ENCODE measurements at regions not wholly inside any gene's neighbourhood (a gene's known extent, or its start where the extent isn't known, plus 50 kb on each side); places are given as distances from the start of the nearest gene placed in this dataset.

GRCh38 chr14:87725318-87725717, 267.7 kb downstream of the GALC start:
- H3K4me1 ChIP-seq (ENCODE audit: insufficient read depth, low read length), result no peaks in the 10 kb centered on the region
- H3K9me3 ChIP-seq (ENCODE audit: low read depth, low read length), result no peaks in the 10 kb centered on the region
- no peaks in the 10 kb centered on the region for H3K27me3 ChIP-seq (ENCODE audit: insufficient read depth, low read length)
- no peak overlapping the region for H3K4me3 ChIP-seq (ENCODE audit: low read length)

GRCh38 chr14:87712396-87713090, 280.4 kb downstream of the GALC start:
- H3K27me3 ChIP-seq (ENCODE audit: insufficient read depth, low read length), result no peaks in the 10 kb centered on the region
- H3K4me3 ChIP-seq (ENCODE audit: low read length), result no peak overlapping the region
- H3K9me3 ChIP-seq (ENCODE audit: low read depth, low read length), result no peaks in the 10 kb centered on the region
- H3K4me1 ChIP-seq (ENCODE audit: insufficient read depth, low read length), result no peaks in the 10 kb centered on the region

DNA sequence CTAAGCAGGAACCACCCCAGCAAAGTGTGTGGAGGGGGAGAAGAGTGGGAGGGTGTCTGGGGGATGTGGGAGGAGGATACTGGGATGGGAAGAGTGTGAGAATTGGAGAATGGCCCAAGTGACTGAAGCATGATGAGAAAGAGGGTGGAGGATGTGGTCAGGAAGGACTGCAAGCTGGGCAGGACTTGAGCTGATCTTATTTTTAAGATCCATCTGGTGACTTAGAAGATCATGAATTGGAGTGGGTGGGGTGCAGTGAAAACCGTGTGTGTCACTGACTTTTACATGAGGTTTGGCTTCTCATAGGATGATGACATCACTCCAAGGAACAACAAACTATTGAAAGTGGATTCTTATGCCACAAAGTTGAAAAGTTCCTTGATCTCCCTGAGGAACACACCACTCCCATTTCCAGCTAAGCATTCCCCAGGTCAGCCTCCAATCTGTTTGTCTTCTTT, 287.5 kb downstream of the GALC start:
- Histone ChIP-seq H3K9me3 (ENCODE audit: low read depth, low read length) (no peaks in the 10 kb centered on the region), H3K4me3 (ENCODE audit: low read length) (no peak overlapping the region), H3K27me3 (ENCODE audit: insufficient read depth, low read length) (no peaks in the 10 kb centered on the region), H3K4me1 (ENCODE audit: insufficient read depth, low read length) (no peaks in the 10 kb centered on the region)

GRCh38 chr14:87698481-87698880, 294.5 kb downstream of the GALC start:
- no peaks in the 10 kb centered on the region for H3K27me3 ChIP-seq (ENCODE audit: insufficient read depth, low read length)
- H3K4me1 ChIP-seq (ENCODE audit: insufficient read depth, low read length), result no peaks in the 10 kb centered on the region
- no peak overlapping the region for H3K4me3 ChIP-seq (ENCODE audit: low read length)
- no peaks in the 10 kb centered on the region for H3K9me3 ChIP-seq (ENCODE audit: low read depth, low read length)

DNA sequence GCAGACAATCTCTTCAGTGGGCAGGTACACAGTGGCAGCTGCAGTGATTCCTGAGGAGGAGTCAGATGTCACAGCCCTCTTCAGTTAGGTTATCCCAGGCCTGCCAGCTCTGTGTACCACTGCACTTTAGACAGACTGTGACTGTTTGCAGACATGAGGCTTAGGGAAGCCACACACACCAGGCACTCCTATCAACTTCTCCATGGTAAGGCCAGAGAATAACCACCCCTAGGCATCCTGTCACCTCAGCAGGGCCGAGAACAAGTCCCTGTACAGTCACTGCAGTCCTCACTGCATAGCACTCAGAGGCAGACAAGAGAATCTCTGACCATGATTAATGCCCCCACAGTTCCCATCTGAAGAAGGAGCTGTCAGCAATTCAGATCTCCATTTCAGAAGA, 296.5 kb downstream of the GALC start:
- Histone ChIP-seq H3K4me3 (ENCODE audit: low read length) (no peak overlapping the region), H3K9me3 (ENCODE audit: low read depth, low read length) (no peaks in the 10 kb centered on the region), H3K4me1 (ENCODE audit: insufficient read depth, low read length) (no peaks in the 10 kb centered on the region), H3K27me3 (ENCODE audit: insufficient read depth, low read length) (no peaks in the 10 kb centered on the region)

GRCh38 chr14:87691042-87691881, 301.7 kb downstream of the GALC start:
- Histone ChIP-seq H3K4me1 (ENCODE audit: insufficient read depth, low read length) (no peaks in the 10 kb centered on the region), H3K4me3 (ENCODE audit: low read length) (no peak overlapping the region), H3K9me3 (ENCODE audit: low read depth, low read length) (no peaks in the 10 kb centered on the region), H3K27me3 (ENCODE audit: insufficient read depth, low read length) (no peaks in the 10 kb centered on the region)

- H3K27me3 ChIP-seq (ENCODE audit: insufficient read depth, low read length), result no peaks in the 10 kb centered on the region
- H3K9me3 ChIP-seq (ENCODE audit: low read depth, low read length), result no peaks in the 10 kb centered on the region
- H3K4me1 ChIP-seq (ENCODE audit: insufficient read depth, low read length), result no peaks in the 10 kb centered on the region
- H3K4me3 ChIP-seq (ENCODE audit: low read length), result no peak overlapping the region
Measured at GRCh38 chr14:87690076-87690613, 302.8 kb downstream of the GALC start.

- Histone ChIP-seq H3K4me1 (ENCODE audit: insufficient read depth, low read length) (no peaks in the 10 kb centered on the region), H3K27me3 (ENCODE audit: insufficient read depth, low read length) (no peaks in the 10 kb centered on the region), H3K9me3 (ENCODE audit: low read depth, low read length) (no peaks in the 10 kb centered on the region), H3K4me3 (ENCODE audit: low read length) (no peak overlapping the region)
Measured at GRCh38 chr14:87688524-87688923, 304.5 kb downstream of the GALC start.

DNA sequence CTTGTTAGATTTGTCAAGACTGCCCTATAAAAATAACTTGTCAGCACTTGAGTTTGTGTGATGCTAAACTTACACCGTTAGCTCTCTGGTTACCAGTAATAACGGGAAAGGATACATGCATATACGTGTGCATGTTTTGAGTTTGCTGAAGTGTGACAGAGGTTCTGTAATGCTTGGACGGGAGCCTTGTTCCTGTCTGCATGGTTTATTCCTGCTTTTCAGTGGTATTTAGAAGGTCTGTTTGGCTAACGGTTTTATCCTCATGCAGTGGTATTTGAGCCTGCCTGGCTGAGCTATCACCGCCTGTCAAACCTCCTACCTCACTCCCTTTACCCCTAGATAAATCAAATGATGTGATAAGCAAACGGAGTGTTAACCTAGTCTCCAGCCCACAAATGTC, 305.6 kb downstream of the GALC start:
- Histone ChIP-seq H3K9me3 (ENCODE audit: low read depth, low read length) (no peaks in the 10 kb centered on the region), H3K4me1 (ENCODE audit: insufficient read depth, low read length) (no peaks in the 10 kb centered on the region), H3K27me3 (ENCODE audit: insufficient read depth, low read length) (no peaks in the 10 kb centered on the region), H3K4me3 (ENCODE audit: low read length) (no peak overlapping the region)

DNA sequence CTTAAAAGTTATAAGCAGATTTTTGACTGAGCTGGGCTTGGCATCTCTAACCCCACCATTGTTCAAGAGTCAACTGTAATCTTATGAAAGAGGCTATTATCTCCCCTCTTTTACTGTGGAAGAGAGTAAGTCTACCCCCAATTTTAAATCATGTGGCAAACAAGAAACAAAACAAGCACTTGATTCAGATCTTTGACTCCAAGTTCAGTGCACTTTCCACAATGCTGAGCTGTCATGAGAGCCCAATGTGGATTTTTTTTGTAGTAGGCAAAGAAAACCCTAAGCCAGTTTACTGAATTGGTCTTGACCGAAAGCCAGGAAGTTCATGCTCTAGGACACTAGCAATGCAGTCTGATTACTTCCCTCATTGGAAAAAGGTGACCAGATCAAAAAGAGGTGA, 306.2 kb downstream of the GALC start:
- H3K27me3 ChIP-seq (ENCODE audit: insufficient read depth, low read length), result no peaks in the 10 kb centered on the region
- H3K4me1 ChIP-seq (ENCODE audit: insufficient read depth, low read length), result no peaks in the 10 kb centered on the region
- no peaks in the 10 kb centered on the region for H3K9me3 ChIP-seq (ENCODE audit: low read depth, low read length)
- H3K4me3 ChIP-seq (ENCODE audit: low read length), result no peak overlapping the region

DNA sequence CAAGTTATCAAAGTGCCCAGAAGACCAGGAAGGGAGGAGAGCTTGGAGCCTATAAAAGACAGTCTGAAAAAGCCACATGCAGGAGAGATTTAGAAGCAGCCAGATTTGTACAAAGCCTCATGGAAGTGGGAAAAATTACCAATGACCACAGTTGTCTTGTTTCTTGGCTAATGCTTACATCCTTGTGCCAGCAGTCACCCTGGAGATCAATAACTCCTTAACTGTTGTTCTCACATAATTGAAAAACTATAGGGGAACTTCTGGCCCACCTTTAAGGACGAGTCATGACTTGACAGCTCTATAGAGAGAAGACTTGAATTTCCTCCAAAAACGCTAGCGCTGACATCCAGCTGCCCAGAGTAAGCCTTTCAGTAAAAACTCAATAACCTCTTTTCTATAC, 313.1 kb downstream of the GALC start:
- Histone ChIP-seq H3K27me3 (ENCODE audit: insufficient read depth, low read length) (no peaks in the 10 kb centered on the region), H3K4me3 (ENCODE audit: low read length) (no peak overlapping the region), H3K4me1 (ENCODE audit: insufficient read depth, low read length) (no peaks in the 10 kb centered on the region), H3K9me3 (ENCODE audit: low read depth, low read length) (no peaks in the 10 kb centered on the region)

- no peaks in the 10 kb centered on the region for H3K4me1 ChIP-seq (ENCODE audit: insufficient read depth, low read length)
- no peaks in the 10 kb centered on the region for H3K9me3 ChIP-seq (ENCODE audit: low read depth, low read length)
- no peaks in the 10 kb centered on the region for H3K27me3 ChIP-seq (ENCODE audit: insufficient read depth, low read length)
- no peak overlapping the region for H3K4me3 ChIP-seq (ENCODE audit: low read length)
Measured at GRCh38 chr14:87678624-87679023, 314.4 kb downstream of the GALC start.

GRCh38 chr14:87676814-87677437, 316.1 kb downstream of the GALC start:
- no peaks in the 10 kb centered on the region for H3K9me3 ChIP-seq (ENCODE audit: low read depth, low read length)

GRCh38 chr14:87667659-87668058, 325.3 kb downstream of the GALC start:
- Histone ChIP-seq H3K4me1 (ENCODE audit: insufficient read depth, low read length) (no peaks in the 10 kb centered on the region), H3K27me3 (ENCODE audit: insufficient read depth, low read length) (no peaks in the 10 kb centered on the region), H3K4me3 (ENCODE audit: low read length) (no peak overlapping the region), H3K9me3 (ENCODE audit: low read depth, low read length) (no peaks in the 10 kb centered on the region)

More at GRCh38 chr14:87676814-87677437, 316.1 kb downstream of the GALC start:
- Histone ChIP-seq H3K4me1 (ENCODE audit: insufficient read depth, low read length) (no peaks in the 10 kb centered on the region), H3K4me3 (ENCODE audit: low read length) (no peak overlapping the region), H3K27me3 (ENCODE audit: insufficient read depth, low read length) (no peaks in the 10 kb centered on the region)

GRCh38 chr14:87656315-87656714, 336.7 kb downstream of the GALC start:
- no peaks in the 10 kb centered on the region for H3K27me3 ChIP-seq (ENCODE audit: insufficient read depth, low read length)

More at GRCh38 chr14:87656315-87656714, 336.7 kb downstream of the GALC start:
- Histone ChIP-seq H3K4me1 (ENCODE audit: insufficient read depth, low read length) (no peaks in the 10 kb centered on the region), H3K4me3 (ENCODE audit: low read length) (no peak overlapping the region), H3K9me3 (ENCODE audit: low read depth, low read length) (no peaks in the 10 kb centered on the region)
